RKO (cell line): ENCODE measurements at regions not wholly inside any gene's neighbourhood (a gene's known extent, or its start where the extent isn't known, plus 50 kb on each side); places are given as distances from the start of the nearest gene placed in this dataset.
A peak's percentile ranks its signal among the peaks of the same experiment; 100 is the strongest.
"Not testable (repeated sequence)": the region's sequence is repeated elsewhere in the genome, so short reads cannot be mapped to it uniquely, and the experiment has no call there.

Source experiments
- DNase-seq: peaks from one replicate; pipeline ENCODE4 v3.0.0-alpha.2; 2016; ENCODE audit warnings: low spot score

DNA sequence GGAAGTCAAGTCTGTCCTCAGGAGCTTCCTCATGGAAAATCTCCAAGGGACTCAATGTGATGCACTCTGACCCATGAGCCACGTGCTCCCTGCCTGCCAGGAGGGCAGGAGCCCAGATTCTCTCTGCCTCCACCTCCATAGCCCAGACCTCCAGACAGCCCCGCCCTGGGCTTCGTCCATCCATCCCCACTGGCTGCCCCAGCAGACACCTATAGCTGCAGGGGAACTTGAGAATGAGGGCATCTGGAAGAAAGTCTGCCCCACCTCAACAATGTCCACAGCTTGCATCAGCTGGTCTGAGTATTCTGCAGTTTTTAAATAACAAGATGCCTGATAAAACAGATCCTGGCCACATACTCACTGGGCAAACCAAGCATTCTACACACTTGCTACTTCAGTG, 418.8 kb upstream of the SMIM21 start:
- no peak for DNase-seq

DNA sequence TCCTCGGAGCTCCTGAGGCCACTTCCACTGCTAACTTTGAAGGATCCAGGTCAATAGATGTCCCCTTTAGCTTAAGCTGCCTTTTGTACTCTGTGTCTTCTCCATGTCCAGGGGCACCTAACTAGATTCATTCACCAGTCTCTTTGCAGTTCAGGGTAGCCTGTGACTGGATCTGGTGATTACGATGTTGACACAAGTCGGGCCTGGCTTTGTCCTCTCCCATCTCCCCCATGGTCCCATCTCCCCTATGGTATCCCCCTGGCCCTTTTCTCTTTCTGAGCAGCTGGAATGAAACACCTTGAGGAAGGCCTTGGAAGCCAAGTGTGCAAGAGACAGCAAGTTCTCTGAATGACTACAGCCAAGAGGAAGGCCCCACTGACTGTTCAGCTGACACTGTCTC, 417.9 kb upstream of the SMIM21 start:
- no peak for DNase-seq

DNA sequence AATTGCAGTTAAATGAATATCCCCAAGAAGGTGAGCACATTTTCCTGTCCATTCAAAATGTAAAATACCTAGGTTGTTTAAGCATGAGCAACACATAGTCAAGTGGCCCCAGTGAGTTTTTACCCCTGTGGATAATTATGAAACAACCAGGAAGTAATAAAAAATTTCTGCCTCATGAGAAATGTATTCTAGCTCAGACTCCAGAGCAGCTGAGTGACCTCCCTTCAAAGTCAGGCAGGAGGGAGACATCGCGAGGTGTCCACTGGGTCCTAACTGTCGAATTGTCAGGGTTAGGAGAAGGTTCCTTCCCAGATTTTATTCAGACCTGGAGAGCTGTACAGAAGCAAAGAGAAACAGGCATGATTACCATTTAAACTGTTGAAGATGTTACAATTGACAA, 416.6 kb upstream of the SMIM21 start:
- DNase-seq: peak; percentile 0

DNA sequence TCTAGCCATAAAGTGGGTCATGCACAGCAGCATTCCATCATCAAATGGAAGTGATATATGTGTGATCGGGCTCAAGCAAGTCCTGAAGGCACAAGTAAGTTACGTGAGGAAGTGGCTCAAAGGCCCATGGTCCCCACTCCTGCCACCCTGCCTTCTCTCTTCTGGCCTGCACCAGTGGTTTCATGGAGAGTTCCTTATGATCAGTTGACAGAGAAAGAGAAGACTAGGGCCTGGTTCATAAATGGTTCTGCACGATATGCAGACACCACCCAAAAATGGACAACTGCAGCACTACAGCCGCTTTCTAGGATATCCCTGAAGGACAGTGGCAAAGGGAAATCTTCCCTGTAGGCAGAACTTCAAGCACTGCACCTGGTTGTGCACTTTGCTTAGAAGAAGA, 412.6 kb upstream of the SMIM21 start:
- DNase-seq: no peak

DNA sequence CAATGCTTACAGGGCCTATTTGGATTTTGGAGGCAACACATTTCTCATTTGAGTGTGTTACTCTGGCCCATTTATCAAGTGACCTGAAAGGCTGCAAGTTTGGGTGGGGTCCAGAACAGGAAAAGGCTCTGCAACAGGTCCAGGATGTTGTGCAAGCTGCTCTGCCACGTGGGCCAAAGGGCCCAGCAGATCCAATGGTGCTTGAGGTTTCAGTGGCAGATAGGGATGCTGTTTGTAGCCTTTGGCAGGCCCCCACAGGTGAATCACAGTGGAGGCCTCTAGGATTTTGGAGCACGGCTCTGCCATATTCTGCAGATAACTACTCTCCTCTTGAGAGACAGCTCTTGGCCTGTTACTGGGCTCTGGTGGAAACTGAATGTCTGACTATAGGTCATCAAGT, 412.2 kb upstream of the SMIM21 start:
- DNase-seq: not testable (repeated sequence)

DNA sequence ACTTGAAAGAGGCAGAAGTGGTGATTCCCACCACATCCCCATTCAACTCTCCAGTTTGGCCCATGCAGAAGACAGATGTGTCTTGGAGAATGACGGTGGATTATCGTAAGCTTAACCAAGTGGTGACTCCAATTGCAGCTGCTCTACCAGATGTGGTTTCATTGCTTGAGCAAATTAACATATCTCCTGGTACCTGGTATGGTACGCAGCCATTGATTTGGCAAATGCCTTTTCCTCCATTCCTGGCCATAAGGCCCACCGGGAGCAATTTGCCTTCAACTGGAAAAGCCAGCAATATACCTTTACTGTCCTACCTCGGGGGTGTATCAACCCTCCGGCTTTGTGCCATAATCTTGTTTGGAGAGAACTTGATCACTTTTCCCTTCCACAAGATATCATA, 411.5 kb upstream of the SMIM21 start:
- no peak for DNase-seq

DNA sequence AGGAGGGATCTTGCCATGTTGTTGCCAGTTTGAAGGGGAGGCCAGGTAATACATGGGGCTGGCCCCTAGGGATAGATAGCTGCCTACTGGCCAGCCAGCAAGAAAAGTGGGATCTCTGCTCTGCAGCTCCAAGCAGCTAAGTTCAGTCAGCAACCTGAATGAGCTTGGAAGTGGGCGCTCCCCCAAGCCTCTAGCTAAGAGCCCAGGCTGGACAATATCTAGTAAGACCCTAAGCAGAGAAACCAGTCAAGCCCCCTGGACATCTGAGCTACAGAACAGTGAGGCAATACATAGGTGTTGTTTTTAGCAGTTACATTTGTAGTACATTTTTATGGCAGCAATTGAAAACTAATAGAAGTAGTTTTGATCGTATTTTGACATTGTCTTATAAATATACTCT, 409.8 kb upstream of the SMIM21 start:
- no peak for DNase-seq

DNA sequence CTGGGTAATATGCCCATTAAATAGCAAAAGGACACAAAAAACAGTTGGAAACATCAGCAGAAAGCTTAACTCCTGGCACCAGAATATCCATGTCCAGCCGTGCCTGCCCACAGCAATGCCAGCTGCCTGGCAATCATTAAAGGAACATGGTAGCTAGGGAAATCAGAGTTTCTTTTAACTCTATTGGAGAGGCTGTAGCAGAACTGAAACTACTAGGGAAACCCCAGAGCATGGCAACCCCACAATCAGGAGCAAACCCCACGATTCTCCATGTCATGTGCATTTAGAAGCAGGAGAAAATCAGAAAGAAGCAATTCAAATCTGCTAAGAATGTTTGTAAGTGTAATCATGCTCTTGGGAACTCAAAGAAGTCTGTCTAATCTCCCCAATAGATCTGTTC, 409.0 kb upstream of the SMIM21 start:
- DNase-seq: no peak

DNA sequence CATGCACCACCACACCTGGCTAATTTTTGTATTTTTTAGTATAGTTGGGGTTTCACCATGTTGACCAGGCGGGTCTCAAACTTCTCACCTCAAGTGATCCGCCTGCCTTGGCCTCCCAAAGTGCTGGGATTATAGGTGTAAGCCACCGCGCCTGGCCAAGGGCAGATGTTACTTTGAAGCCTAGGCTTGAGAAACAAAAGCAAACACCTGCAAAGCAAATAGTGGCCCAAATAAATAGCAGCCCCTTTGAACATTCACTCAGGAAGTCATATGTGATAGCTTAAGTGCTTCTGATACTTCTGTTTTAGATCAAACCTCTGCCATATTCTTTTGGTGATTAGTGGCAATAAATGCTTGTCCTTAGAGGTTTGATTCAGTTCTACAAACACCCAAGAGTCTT, 404.5 kb upstream of the SMIM21 start:
- DNase-seq: no peak

DNA sequence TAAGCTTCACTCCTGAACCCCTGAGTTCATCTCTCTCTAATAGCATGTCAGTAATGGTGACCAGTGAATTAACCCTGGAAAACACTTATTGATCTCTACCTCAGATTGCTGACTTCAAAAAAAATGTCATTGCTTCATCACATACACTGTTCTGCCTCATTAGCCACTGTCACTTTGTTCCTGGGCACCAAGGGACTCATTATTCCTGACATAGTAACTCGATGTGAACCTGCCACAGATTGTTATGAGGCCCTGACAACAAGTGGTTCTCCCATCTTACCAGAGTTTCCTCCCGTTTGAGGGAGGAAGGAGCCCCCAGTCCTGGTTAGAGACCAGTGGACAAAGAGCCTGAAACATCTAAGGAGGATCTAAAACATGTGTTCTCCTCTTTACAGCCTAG, 403.3 kb upstream of the SMIM21 start:
- DNase-seq: no peak

DNA sequence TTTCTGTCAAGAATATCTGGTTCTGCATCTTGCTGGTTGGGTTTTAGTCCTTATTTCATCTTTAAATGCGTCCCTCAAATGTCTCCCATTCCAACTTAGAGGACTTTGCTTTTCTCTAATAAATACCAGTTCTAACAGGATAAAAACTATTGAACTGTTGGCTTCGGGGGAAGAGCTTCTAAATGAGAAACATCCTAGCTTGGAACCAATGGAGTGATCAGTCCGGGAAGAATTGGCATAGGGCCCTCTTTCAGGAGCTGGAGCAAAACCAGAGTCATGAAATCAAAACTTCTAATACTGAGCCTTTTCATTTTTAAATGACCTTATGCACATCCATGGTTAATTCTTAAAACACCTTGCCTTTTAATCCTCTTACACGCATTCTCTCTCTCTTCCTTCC, 401.6 kb upstream of the SMIM21 start:
- DNase-seq: no peak

DNA sequence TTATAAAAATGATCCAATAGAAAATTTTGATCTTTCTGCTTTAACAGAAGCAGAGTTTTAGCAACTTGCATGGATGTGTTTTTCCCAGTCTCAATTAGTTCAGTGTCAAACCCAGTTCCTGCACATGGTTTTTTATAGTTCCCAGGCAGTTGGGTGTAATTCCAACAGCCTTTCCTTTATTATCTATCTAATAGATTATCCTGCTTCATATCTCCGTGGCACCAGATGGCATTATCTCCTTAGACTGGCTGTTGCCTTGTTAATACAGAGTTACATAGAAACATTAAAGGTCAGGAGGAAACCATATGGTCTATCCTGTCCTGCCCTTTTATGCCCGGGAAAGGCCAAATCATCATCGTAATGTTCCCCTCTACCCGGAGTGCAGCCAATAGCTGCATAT, 400.9 kb upstream of the SMIM21 start:
- DNase-seq: no peak

DNA sequence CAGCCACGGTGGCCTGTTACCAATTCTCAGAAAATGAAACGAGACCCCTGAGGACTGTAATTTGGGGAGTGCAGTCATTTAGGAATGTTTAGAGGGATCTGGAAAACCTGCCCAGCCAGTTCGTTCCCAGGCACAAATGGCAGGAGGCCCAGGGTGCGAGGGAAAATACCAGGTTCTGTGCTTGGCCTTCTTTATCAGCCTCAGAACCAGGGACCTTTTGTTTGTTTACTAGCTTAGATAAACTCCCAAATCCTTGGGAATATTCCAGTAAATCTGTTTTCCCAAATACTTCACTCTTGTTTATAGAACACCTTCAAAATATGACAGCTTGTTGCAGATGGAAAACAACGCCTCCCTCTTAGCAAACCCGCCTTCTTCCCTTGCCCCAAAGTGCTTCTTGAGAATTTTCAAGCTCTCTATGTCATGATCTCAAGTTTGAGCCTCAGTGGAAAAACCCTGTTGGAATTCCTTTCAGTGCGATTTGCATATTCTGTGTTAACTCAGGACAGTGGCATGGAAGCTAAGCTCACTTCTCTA, 400.3 kb upstream of the SMIM21 start:
- no peak for DNase-seq

DNA sequence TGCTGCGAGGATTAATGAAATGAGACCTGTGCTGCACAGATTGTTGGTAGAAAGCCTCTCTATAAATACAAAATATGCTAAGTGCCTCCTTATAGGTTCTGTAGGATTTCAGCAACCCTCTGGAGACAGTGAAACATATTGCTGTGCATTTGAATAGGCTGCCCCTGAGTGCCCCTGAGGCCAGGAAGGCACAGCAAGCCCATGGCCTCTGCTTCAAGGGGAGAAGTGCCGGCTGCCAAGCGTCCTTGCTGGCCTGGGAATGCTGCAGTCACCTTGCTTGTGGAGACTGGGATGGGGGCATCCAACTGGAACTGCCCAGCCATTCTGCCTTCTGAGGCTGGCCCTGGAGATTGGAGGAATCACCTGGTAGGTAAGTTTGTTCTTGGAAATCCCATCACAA, 397.2 kb upstream of the SMIM21 start:
- no peak for DNase-seq

DNA sequence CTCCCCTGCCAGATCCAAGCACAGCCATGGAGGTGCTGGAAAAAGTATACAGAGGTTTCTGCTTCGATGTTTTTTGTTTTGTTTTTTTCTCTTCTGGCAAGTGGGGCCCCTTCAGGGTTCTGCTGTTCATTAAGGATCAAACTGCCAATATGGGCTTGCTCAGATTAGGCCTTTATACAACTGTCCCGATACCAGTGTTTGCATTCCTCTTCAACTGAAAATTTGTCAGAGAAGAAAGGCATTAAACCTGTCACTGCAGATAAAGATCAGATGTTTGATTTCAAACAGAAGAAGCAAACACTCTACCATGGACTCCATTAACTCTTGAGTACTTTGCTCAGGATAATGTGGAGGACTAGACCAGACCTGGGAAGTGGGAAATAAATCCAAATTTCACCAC, 396.0 kb upstream of the SMIM21 start:
- no peak for DNase-seq

DNA sequence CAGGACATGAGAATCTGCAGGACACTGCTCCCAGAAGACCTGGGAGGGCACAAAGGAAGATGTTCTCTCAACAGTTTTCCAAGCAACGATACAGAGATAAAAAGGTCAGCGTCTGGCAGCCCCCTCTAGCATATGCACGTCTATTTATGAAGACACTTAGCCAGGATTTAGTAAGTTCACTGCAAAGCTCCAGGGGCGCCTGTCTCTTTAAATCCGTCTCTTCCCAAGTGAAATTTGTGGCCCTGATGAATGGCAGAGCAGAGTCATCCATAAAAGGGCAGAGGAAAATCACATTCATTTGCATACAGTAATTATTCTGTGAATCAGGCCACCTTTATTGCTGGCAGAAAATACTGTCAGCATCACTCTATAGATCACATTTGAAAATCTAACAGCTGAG, 390.9 kb upstream of the SMIM21 start:
- DNase-seq: no peak

DNA sequence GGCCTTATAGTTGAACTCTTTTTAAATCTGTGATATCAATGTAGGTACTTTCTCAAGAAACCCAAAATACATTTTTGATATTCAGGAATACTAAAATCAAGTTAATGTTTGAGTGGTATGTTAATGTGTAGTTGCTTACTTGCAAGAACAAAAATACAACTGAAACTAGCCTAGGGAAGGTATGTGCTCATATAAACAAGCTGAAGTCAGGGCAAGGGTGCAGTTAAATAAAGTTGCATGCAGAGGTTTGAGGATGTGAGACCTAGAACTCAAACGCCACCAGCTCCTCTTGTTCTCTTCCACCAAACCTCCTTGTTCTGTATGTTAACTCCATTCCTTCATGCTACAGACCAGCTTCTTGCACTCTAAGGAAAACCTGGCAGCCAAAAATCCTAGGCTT, 388.3 kb upstream of the SMIM21 start:
- no peak for DNase-seq

DNA sequence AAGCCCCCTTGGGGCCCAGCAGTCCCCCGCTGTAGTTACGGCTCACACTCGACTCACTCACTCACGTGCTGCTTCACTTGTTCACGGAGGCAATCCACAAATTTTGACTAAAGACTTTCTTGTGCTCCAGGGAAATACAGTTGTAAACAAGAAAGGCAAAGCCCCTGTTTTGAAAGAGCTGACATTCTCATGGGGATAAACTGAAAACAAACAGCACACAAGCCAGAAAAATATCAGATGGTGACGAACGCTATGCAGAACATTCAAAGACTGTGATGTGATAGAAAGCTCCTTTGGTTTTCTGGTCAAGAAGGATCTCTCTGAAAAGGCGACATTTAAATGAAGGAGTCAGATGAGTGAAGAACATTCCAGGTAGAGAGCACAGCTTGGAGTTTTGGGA, 385.3 kb upstream of the SMIM21 start:
- DNase-seq: no peak

DNA sequence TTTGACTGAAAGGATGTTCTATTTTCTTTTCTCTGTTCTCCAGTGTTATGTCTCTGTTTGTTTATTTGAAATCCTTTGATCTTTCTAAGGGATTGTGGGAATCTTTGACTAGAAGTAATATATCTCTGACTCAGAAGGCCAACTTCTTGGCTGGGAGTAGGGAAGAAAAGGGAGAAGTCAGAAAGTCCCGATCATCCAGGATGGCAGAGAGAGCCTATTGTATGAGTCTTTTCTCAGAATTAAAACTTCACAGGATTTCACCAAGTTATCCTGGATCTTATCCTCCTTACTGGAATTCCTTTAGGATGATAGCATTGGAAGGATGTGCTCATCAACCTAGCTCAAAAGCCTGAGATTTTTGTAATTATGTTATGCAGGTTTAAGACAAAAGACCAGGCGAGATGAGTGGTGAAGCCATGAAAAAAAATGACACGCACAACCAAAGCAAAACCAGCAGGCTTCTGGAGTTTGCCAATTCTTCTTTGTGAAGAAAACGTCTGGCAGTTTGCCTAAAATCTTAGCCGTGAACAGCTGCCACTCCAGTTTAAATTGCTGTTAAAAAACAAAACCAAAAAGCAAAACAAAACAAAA, 383.6 kb upstream of the SMIM21 start:
- DNase-seq: no peak

DNA sequence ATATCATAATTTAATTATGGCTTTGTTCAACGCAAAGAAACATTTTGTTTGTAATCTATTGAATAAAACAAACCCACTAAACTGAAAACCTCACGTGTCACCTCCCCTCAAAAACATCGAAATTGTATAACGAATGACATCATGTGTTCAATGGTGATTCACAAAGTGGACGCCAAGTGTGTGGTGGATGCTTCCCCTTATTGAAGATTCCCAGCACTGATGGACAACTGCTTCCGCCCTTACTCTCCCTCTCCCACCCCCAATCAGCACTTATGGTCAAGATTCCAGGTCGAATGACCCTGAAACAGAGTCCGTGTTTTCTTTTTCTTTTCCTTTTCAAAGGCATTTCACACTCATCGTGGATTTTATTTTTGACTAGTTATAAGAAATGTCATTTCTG, 383.0 kb upstream of the SMIM21 start:
- DNase-seq: no peak

DNA sequence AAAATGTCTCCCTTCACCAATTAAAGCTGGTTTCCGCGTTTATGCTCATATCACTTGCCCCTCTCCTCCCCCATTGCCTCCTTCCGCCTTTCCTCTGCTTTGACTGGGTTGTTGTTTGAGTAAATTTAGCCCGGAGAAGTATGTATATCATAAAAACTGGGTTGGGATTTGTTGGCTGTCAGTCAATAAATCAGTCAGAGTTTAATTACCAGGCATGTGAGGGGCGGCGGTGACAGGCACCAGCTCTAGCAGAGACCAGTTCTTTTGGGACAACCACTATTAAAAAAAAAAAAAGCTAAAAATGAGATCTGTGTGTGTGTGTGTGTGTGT, 382.4 kb upstream of the SMIM21 start:
- DNase-seq: no peak

DNA sequence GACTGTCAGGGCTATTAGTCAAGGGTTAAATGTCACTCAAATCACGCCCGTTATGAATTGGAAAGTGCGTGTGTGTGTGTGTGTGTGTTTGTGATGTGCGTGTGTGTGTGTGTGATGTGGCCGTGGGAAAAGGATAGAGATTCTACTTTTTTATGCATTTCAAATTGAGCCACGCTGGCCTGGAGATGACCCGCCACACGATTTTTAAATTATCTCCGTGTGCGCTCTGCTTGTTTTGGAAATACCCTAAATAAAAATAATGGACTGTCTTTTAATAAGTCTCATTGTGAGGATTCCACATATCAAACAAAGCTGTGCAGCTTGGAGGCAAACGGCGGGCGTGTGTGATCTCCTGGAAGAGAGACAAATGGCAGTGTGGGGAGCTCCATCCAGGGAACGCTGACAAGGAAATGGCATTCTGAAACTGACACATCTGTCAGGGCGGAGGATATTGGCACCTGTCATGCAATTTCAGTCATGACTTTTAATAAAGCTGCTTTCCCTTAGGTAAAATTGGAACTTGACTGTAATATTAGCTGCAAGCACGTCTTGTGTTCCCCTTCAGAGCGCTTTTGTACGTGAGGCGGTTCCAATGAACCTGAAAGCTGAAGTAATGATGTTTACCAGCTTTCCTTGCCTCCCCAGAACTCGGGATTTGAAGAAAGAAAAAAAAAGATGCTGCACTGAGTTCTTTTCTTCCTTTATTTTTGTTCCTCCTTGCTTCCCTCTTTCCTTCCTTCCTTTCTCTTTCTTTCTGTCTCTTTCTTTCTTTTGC, 381.8 kb upstream of the SMIM21 start:
- no peak for DNase-seq

DNA sequence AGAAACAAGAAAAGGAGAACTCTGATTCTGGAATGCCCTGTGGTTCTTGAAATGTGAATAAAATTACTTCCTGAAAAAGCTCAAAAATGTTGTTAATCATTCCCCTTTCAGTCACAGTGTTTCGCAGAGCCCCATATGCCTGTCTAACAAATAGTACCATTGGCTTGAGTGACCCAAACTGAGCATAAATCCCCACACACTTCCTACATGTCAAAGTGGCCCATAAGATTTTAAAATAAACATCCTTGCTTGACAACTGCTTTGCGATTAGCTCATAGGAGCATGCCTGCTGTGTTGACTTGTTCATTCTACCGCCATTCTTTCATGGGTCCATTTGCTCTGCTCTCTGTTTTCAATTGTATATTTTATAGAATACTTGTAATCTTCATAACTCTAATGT, 377.8 kb upstream of the SMIM21 start:
- DNase-seq: no peak

DNA sequence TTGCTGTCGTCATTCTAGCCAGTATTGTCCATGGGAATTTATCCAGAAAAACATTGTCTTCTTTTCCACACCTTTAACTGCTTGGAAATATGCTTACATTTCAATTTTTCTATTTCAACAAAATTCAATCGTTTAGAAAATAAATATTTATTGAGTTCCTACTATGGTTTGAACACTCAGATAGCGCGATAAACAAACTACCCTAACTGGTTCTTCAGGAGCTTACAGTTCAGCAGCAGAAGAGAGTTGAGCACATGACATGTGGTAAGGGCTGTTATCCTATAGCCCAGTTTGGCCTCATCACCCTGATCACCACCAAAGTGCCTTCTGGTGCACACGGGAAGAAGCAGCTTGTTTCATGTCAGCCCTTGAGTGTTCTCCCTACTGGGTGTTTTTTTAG, 375.2 kb upstream of the SMIM21 start:
- DNase-seq: no peak
